HL-60 (cell line): ENCODE measurements at regions not wholly inside any gene's neighbourhood (a gene's known extent, or its start where the extent isn't known, plus 50 kb on each side); places are given as distances from the start of the nearest gene placed in this dataset.

Experiments
- CTCF ChIP-seq: IDR thresholded peaks from one replicate; pipeline ENCODE4 v1.5.1; 2011; ENCODE audit warnings: low read length, control low read depth, inconsistent platforms; ENCODE audit not compliant: insufficient read depth
- POLR2AphosphoS5 ChIP-seq: IDR thresholded peaks from 2 replicates; pipeline ENCODE4 v1.6.1; 2012; ENCODE audit warnings: low read depth
- SPI1 ChIP-seq: IDR thresholded peaks from 2 replicates; pipeline ENCODE4 v1.6.1; 2012; ENCODE audit warnings: low read depth, mild to moderate bottlenecking, borderline replicate concordance

- TF ChIP-seq CTCF (no peak), POLR2AphosphoS5 (no peak), SPI1 (no peak)
Observed at GRCh38 chr5:166596043-166596442, 1695.4 kb upstream of the WWC1 start.
